Endothelial cell of umbilical vein (primary cell): ENCODE measurements at regions not wholly inside any gene's neighbourhood (a gene's known extent, or its start where the extent isn't known, plus 50 kb on each side); places are given as distances from the start of the nearest gene placed in this dataset.

Experiments
- BruUV-seq: library from RNA; stranded (reverse); fragments of 400-500 nt; replicated peaks from 2 replicates; lab custom pipeline; 2021; lab: Mats Ljungman, UMichigan
- CTCF ChIA-PET: fragments of 300-600, 350-600 bp; sonication (Branson Sonifier 250); formaldehyde crosslinking; loops from one replicate; lab custom pipeline; 2021; ENCODE audit warnings: antibody characterized with exemption, inconsistent platforms; lab: Charles Lee
- POLR2A ChIA-PET: fragments of 300-600, 350-600 bp; sonication (Branson Sonifier 250); formaldehyde crosslinking; loops from one replicate; lab custom pipeline; 2021; ENCODE audit warnings: antibody characterized with exemption, inconsistent platforms; lab: Charles Lee
- DNase-seq: peaks from one replicate; pipeline ENCODE4 v3.0.0-alpha.2; 2011; ENCODE audit warnings: low read depth, low spot score
- FAIRE-seq: peaks from 2 replicates; lab custom pipeline; 2011; peaks lifted over from hg19 to GRCh38; lab: Jason Lieb, UNC
- H2AFZ ChIP-seq: 2 replicates; pipeline ENCODE4 v1.6.0; 2012; ENCODE audit warnings: low read depth, low read length, control low read depth, inconsistent platforms
- H3K27ac ChIP-seq: 2 replicates; pipeline ENCODE4 v1.5.1; 2011; ENCODE audit warnings: low read depth, mild to moderate bottlenecking, control low read depth, low read length, moderate library complexity; ENCODE audit not compliant: insufficient read depth
- H3K27me3 ChIP-seq, 2 experiments: 2 replicates each; pipeline versions ENCODE4 v1.6.0 to v1.6.1; 2011; ENCODE audit warnings: low read length in 2 of 2, mixed read lengths in 1 of 2; ENCODE audit not compliant: control insufficient read depth in 2 of 2, insufficient read depth in 2 of 2
- H3K36me3 ChIP-seq, 2 experiments: 2 replicates in 1 of 2; 3 replicates in 1 of 2; pipeline ENCODE4 v1.5.1; 2011; ENCODE audit warnings: low read length in 2 of 2, mild to moderate bottlenecking in 1 of 2, moderate library complexity in 1 of 2; ENCODE audit not compliant: control insufficient read depth in 2 of 2, insufficient read depth in 2 of 2; ENCODE audit errors: extremely low read depth in 1 of 2
- H3K4me1 ChIP-seq: 3 replicates; pipeline ENCODE4 v1.5.1; 2011; ENCODE audit warnings: mild to moderate bottlenecking, low read length; ENCODE audit not compliant: control insufficient read depth, insufficient read depth; ENCODE audit errors: extremely low read depth
- H3K4me2 ChIP-seq: 2 replicates; pipeline ENCODE4 v1.6.1; 2011; ENCODE audit warnings: low read length, control low read depth, mixed read lengths; ENCODE audit not compliant: insufficient read depth
- H3K4me3 ChIP-seq, 3 experiments: fragments of 200-600 bp in 1 of 3; sonication (generic), shearing (Covaris generic) in 1 of 3; replicated peaks in 1 of 3; 2 replicates each; pipeline ENCODE4 v1.5.1; 2011 to 2016; ENCODE audit warnings: control low read depth in 3 of 3, low read length in 3 of 3, mild to moderate bottlenecking in 2 of 3, inconsistent platforms in 1 of 3, low read depth in 1 of 3, moderate library complexity in 1 of 3; ENCODE audit not compliant: insufficient read depth in 1 of 3
- H3K79me2 ChIP-seq: 2 replicates; pipeline ENCODE4 v1.6.0; 2012; ENCODE audit warnings: low read length, inconsistent platforms; ENCODE audit not compliant: control insufficient read depth, insufficient read depth
- H3K9ac ChIP-seq: replicated peaks from 2 replicates; pipeline ENCODE3; 2011; ENCODE audit warnings: low read length, control low read depth; ENCODE audit not compliant: insufficient read depth; ENCODE audit errors: extremely low read depth
- H3K9me1 ChIP-seq: replicated peaks from 3 replicates; pipeline ENCODE4 v1.6.0; 2011; ENCODE audit warnings: mild to moderate bottlenecking, low read length; ENCODE audit not compliant: control insufficient read depth, insufficient read depth; ENCODE audit errors: extremely low read depth
- H3K9me3 ChIP-seq: replicated peaks from 2 replicates; pipeline ENCODE4 v1.5.1; 2012; ENCODE audit warnings: low read length, inconsistent platforms; ENCODE audit not compliant: control insufficient read depth, insufficient read depth
- H4K20me1 ChIP-seq: replicated peaks from 2 replicates; pipeline ENCODE3; 2011; ENCODE audit warnings: mild to moderate bottlenecking, low read length; ENCODE audit not compliant: control insufficient read depth, insufficient read depth; ENCODE audit errors: extremely low read depth
- EZH2 ChIP-seq: IDR thresholded peaks from 2 replicates; pipeline ENCODE4 v1.6.1; 2012; ENCODE audit warnings: borderline replicate concordance, low read depth, mild to moderate bottlenecking, moderate library complexity, low read length, inconsistent platforms; ENCODE audit not compliant: severe bottlenecking
- FOS ChIP-seq: IDR thresholded peaks from 2 replicates; pipeline ENCODE4 v1.6.1; 2011; ENCODE audit warnings: mild to moderate bottlenecking, low read length, moderate library complexity, borderline replicate concordance; ENCODE audit not compliant: insufficient read depth
- GATA2 ChIP-seq: IDR thresholded peaks from 2 replicates; pipeline ENCODE4 v1.7.0; 2011; ENCODE audit warnings: low read depth, mild to moderate bottlenecking, moderate library complexity, mixed read lengths, low read length; ENCODE audit not compliant: insufficient read length, insufficient read depth
- JUN ChIP-seq: IDR thresholded peaks from 2 replicates; pipeline ENCODE4 v1.6.1; 2011; ENCODE audit warnings: borderline replicate concordance, low read depth; ENCODE audit not compliant: insufficient read length, insufficient read depth
- MYC ChIP-seq: IDR thresholded peaks from one replicate; pipeline ENCODE4 v1.6.1; 2011; ENCODE audit warnings: mild to moderate bottlenecking, low read depth, low read length
- POLR2A ChIP-seq: IDR thresholded peaks from 2 replicates; pipeline ENCODE4 v1.6.1; 2012; ENCODE audit warnings: low read depth, mild to moderate bottlenecking, control low read depth, low read length
- POLR2AphosphoS5 ChIP-seq: IDR thresholded peaks from 2 replicates; pipeline ENCODE4 v1.6.1; 2012; ENCODE audit warnings: low read depth, mild to moderate bottlenecking, control low read depth, low read length, moderate library complexity; ENCODE audit not compliant: insufficient read depth
- dilution Hi-C: fragments of 300-500 bp; cut with MboI; formaldehyde crosslinking; loops from one replicate; pipeline ENCODE4 v1.15.0; 2019; ENCODE audit warnings: low sequenced_read_pairs; ENCODE audit not compliant: extremely low pct_ligation_motif_present
- intact Hi-C: fragments of 100-400 bp; cut with micrococcal nuclease; formaldehyde crosslinking; loops from one replicate; pipeline ENCODE4 v1.10.0; 2022
- TF ChIP-seq, protein P1 (sequence below), 2 donors: IDR thresholded peaks; 1 replicate in 1 of 2; 2 replicates in 1 of 2; pipeline ENCODE4 v1.5.1; 2011; ENCODE audit warnings: low read length in 2 of 2, mild to moderate bottlenecking in 2 of 2, moderate library complexity in 2 of 2, control low read depth in 1 of 2, inconsistent platforms in 1 of 2, low read depth in 1 of 2; ENCODE audit not compliant: insufficient read depth in 1 of 2; ENCODE audit errors: extremely low read depth in 1 of 2
- TF ChIP-seq, protein P2 (sequence below): IDR thresholded peaks from 2 replicates; pipeline ENCODE4 v1.6.1; 2011; ENCODE audit not compliant: insufficient read depth, insufficient read length

DNA sequence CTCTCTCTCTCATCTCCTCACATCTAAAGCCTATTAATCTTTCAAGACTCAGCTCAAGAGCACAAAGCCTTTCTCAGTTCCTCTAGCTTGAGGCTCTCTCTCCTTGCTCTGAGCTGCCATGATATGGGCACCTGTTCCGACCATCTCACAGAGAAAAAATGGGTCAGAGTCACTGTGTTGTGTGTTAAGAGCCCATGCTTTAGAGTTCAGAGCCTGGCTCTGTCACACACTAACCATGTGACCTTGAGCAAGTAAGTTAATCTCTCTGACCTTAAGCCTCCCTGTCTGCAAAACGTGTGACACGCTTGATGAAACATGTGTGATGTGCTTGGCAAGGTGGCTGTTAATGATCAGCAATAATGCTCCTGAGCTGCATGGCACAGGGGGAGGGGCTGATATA, 245.2 kb downstream of the DLEU7 start:
- Histone ChIP-seq H3K4me2 (no peak overlapping the region), H4K20me1 (no peaks in the 10 kb centered on the region), H3K9me3 (no peaks in the 10 kb centered on the region), H3K4me3 (no peak overlapping the region), H3K9me1 (no peaks in the 10 kb centered on the region), H3K79me2 (no peaks in the 10 kb centered on the region), H3K36me3 (no peaks in the 10 kb centered on the region), H3K4me1 (no peaks in the 10 kb centered on the region), H3K9ac (no peak overlapping the region), H3K27ac (no peak overlapping the region), H2AFZ (no peak overlapping the region), H3K27me3 (peaks cover 0 to 6% of the 10 kb centered on the region in 2 experiments)
- FAIRE-seq, result no peak
- CTCF ChIA-PET, result no interaction called here
- TF ChIP-seq, protein P1, sequence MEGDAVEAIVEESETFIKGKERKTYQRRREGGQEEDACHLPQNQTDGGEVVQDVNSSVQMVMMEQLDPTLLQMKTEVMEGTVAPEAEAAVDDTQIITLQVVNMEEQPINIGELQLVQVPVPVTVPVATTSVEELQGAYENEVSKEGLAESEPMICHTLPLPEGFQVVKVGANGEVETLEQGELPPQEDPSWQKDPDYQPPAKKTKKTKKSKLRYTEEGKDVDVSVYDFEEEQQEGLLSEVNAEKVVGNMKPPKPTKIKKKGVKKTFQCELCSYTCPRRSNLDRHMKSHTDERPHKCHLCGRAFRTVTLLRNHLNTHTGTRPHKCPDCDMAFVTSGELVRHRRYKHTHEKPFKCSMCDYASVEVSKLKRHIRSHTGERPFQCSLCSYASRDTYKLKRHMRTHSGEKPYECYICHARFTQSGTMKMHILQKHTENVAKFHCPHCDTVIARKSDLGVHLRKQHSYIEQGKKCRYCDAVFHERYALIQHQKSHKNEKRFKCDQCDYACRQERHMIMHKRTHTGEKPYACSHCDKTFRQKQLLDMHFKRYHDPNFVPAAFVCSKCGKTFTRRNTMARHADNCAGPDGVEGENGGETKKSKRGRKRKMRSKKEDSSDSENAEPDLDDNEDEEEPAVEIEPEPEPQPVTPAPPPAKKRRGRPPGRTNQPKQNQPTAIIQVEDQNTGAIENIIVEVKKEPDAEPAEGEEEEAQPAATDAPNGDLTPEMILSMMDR (IDR thresholded peaks at IDR 0.05; ENCODE audit: extremely low read depth in 1 of 2, insufficient read depth in 1 of 2, low read depth in 1 of 2, low read length in 2 of 2), result no peak
- TF ChIP-seq POLR2A (no peak), FOS (no peak), EZH2 (no peak), JUN (no peak), GATA2 (no peak), MYC (no peak), POLR2AphosphoS5 (no peak)
- TF ChIP-seq, protein P2, sequence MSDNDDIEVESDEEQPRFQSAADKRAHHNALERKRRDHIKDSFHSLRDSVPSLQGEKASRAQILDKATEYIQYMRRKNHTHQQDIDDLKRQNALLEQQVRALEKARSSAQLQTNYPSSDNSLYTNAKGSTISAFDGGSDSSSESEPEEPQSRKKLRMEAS, result no peak
- no TSS peak for BruUV-seq
- POLR2A ChIA-PET, result no interaction called here
- no peak for DNase-seq
- dilution Hi-C loops (no loop called here), intact Hi-C loops (no loop called here)
